Upper lobe of left lung (tissue), 4 donors: ENCODE measurements at regions not wholly inside any gene's neighbourhood (a gene's known extent, or its start where the extent isn't known, plus 50 kb on each side); places are given as distances from the start of the nearest gene placed in this dataset.

ENCODE experiments used
- CTCF ChIP-seq, 6 experiments: fragments of 450-650 bp in 4 of 6; fragments of 200-600 bp in 2 of 6; sonication (generic) in 2 of 6; IDR thresholded peaks; one replicate each; pipeline ENCODE4 v1.5.1; 2016 to 2019; ENCODE audit warnings: antibody characterized with exemption in 6 of 6
- EP300 ChIP-seq, 4 donors: sonication (generic); formaldehyde crosslinking; IDR thresholded peaks; one replicate each; pipeline ENCODE4 v1.5.1; 2017; ENCODE audit warnings: antibody characterized with exemption in 4 of 4, control low read depth in 2 of 4
- POLR2A ChIP-seq, 4 donors: fragments of 450-650 bp; IDR thresholded peaks; one replicate each; pipeline ENCODE4 v1.5.1; 2016 to 2017; ENCODE audit warnings: antibody characterized with exemption in 4 of 4, mild to moderate bottlenecking in 2 of 4
- POLR2AphosphoS5 ChIP-seq, 2 donors: sonication (generic); formaldehyde crosslinking; IDR thresholded peaks; one replicate each; pipeline ENCODE4 v1.5.1; 2017; ENCODE audit warnings: antibody characterized with exemption in 2 of 2

- TF ChIP-seq POLR2AphosphoS5 (IDR thresholded peaks at IDR 0.05) (no peak), CTCF (IDR thresholded peaks at IDR 0.05) (no peak), POLR2A (IDR thresholded peaks at IDR 0.05) (no peak), EP300 (IDR thresholded peaks at IDR 0.05) (no peak)
Observed at GRCh38 chr13:73251626-73252265, 192.9 kb downstream of the KLF5 start.
